NCI-H1092 treated with DMSO at 0.1 percent for 48 hours (cell line): ENCODE measurements at regions not wholly inside any gene's neighbourhood (a gene's known extent, or its start where the extent isn't known, plus 50 kb on each side); places are given as distances from the start of the nearest gene placed in this dataset.
A peak's percentile ranks its signal among the peaks of the same experiment; 100 is the strongest.
"Not testable (repeated sequence)": the region's sequence is repeated elsewhere in the genome, so short reads cannot be mapped to it uniquely, and the experiment has no call there.

Experiments used
- DNase-seq: peaks from one replicate; lab custom pipeline; 2025; lab: John Stamatoyannopoulos, UW

DNA sequence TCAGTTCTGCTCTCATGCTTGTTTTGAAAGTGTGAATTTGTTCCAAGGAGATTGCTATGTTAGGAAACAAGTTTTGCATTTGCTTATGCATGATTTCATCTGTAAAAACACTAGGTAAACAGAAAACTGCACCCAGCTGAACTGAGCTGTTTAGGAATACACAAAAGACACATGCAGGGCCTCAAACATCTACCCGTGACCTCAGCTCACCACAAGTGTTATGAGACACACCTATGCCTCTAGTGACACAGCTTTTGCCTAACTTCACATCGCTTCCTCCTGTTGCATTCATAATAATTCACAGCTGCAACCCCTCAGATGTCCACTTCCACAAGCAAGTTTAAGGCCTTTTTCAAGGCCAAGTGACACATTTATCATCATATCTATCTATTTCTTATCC is 98.0 kb upstream of the SLC24A3 start:
- DNase-seq, result no peak

- DNase-seq, result no peak
These were observed 96.9 kb upstream of the SLC24A3 start for GRCh38 chr20:19115581-19115980.

GRCh38 chr20:19120011-19120410 is 92.4 kb upstream of the SLC24A3 start:
- DNase-seq, result no peak

DNA sequence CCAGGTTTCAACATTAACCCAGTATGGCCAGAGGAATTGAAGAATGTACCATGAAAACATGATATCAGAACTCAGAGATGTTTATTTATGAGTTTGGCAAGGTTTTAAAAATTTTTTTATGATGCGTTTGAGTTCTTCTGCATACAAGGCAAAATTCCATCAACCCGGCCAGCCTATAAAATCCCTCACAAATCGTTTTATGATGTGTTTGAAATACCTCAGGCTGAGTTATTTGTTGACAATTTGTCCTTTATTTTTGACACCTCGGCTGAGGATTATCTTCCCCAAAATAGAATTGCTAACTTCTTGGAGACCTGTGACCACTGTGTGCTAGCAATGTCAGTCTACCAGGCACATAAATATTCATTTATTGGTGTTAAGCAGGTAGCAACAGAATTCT is 91.9 kb upstream of the SLC24A3 start:
- DNase-seq, result no peak

GRCh38 chr20:19121463-19121862 is 91.0 kb upstream of the SLC24A3 start:
- no peak for DNase-seq

DNA sequence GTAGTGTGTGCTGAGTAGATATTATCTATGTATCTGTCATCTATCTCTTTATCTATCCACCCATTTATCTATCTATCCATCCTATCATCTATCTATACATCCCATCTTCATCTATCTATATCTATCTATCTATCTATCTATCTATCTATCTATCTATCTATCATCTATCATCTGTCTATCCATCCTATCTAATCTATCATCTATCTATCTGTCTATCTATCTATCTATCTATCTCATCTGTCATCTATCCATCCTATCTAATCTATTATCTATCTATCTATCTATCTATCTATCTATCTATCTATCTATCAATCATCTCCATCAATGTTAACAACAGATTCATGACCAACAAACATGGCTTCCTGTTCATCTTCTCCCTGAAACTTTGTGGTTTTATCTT is 90.5 kb upstream of the SLC24A3 start:
- no peak for DNase-seq

DNA sequence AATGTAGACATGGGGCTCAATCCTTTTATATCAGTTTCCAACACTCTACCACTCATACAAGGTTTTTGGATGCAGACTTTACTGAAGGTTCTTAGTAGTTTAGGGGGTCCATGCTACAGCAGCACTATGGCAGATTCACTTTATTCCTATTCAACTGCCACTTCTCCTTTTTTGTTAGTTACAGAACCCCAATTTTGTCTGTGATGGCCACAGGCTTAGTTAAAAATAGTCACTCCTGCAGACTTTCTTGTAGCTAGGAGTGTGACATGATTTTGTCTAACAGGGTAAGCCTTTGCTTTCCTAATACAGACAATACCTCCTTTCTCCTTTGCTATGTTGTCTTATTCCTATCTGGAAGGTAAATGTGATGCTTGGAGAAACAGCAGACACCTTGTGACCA is 90.0 kb upstream of the SLC24A3 start:
- no peak for DNase-seq

DNA sequence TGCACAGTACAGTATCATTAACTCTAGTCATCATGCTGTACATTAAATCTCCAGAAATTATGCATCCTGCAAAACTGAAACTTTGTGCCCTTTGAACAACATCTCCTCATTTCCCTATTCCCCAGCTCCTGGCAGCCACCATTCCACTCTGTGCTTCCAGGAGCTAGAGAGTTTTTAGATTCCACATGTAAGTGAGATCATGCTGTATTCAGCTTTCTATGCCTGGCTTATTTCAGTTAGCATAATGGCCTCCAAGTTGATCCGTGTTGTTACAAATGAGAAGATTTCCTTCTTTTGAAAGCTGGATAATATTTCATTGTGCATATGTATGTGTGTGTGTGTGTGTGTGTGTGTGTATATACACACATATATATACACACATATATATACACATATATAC is 86.9 kb upstream of the SLC24A3 start:
- no peak for DNase-seq

DNA sequence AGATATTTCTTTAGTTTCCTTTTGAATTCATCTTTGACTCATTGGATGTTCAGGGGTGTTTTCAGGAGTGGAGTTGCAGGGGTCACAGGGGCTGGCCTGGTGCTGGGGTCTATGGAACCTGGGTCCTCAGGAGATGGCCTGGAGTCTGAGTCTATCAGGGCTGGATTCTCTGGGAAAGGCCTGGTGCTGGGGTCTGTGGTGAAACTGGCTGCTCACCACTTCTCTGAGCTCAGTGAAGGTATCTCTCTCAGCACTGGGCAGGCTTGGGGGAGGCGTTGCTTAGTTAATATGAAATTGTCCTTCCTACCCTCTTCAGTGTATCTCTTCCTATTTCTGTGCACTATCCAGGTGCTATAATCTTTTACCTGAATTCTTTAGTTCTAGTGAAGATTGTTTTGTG is 83.1 kb upstream of the SLC24A3 start:
- no peak for DNase-seq

- DNase-seq, result peak; percentile 97
These were observed 82.3 kb upstream of the SLC24A3 start for GRCh38 chr20:19129976-19130612.

GRCh38 chr20:19130613-19130984 is 81.8 kb upstream of the SLC24A3 start:
- DNase-seq, result no peak

DNA sequence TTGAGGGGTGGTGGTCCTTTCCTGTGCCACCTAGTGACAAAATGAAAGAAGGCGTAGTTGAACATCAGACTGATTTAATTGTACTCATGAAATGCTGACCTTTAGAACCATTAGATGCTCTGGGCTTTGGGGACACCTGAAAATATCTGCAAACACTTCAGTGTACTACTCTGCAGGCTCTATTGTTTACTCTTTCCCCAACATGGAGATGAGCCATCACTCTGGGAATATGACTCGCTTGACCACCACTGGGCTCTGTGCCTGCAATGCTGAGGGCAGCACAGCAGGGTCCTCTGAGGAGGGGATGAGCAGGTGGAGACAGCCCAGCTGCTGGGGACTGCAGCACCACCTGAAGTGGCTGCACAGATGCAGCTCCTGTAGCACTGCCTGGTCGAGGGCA is 74.8 kb upstream of the SLC24A3 start:
- peak; percentile 98 for DNase-seq

DNA sequence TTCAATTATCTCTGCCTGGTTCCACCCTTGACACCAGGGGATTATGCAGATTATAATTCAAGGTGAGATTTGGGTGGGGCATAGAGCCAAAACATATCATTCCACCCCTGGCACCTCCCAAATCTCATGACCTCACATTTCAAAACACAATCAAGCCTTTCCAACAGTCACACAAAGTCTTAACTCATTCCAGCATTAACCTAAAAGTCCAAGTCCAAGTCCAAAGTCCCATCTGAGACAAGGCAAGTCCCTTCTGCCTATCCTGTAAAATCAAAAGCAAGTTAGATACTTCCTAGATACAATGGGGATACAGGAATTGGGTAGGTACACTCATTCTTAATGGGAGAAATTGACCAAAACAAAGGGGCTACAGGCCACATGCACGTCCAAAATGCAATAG is 73.7 kb upstream of the SLC24A3 start:
- DNase-seq, result no peak

DNA sequence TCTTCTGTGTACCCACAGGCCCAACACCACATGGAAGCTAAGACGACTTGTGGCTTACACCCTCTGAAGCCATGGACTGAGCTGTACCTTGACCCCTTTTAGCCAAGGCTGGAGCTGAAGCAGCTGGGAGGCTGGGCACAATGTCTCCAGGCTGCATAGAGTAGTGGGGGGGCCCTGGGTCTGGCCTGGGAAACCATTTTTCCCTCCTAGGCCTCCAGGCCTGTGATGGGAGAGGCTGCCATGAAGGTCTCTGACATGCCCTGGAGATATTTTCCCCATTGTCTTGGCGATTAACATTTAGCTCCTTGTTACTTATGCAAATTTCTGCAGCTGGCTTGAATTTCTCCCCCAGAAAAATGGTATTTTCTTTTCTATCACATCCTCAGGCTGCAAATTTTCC is 72.9 kb upstream of the SLC24A3 start:
- DNase-seq, result not testable (repeated sequence)

- no peak for DNase-seq
These were observed 70.4 kb upstream of the SLC24A3 start for GRCh38 chr20:19141998-19142397.

DNA sequence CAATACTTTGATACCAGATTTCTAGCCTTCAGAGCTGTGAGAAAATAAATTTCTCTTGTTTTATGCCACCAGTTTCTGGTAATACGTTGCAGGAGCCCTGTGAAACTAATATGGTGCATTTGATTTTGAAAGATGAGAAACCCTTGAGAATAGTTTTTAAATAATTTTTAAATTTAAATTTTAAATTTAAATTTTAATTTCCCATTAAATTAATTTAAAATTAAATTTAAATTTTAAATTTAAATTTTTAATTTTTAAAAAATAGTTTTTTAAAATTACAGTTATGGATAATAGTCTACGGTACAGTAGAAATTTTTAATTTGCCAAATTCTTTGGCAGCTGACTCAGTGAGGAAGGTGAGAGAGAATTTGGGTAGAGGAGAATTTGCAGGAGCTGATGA is 68.6 kb upstream of the SLC24A3 start:
- DNase-seq, result no peak

- no peak for DNase-seq
These were observed 51.1 kb upstream of the SLC24A3 start for GRCh38 chr20:19161336-19161735.
